GM23338 (cell line): ENCODE measurements at regions not wholly inside any gene's neighbourhood (a gene's known extent, or its start where the extent isn't known, plus 50 kb on each side); places are given as distances from the start of the nearest gene placed in this dataset.

ENCODE experiments used
- ATAC-seq: fragments of 200-7000 bp; cut with Tn5 transposase; 3 replicates; pipeline ENCODE4 v1.9.1; 2020
- DNase-seq: peaks from one replicate; pipeline ENCODE4 v3.0.0-alpha.2; 2015; ENCODE audit warnings: low spot score
- H2AFZ ChIP-seq: fragments of 200-600 bp; sonication (generic); 2 replicates; pipeline ENCODE4 v1.8.0; 2016; ENCODE audit warnings: antibody characterized with exemption, mild to moderate bottlenecking, moderate library complexity
- H3F3A ChIP-seq: fragments of 200-600 bp; sonication (generic); replicated peaks from 2 replicates; pipeline ENCODE4 v1.8.0; 2017; ENCODE audit warnings: antibody characterized with exemption, mixed run types, low read depth
- H3K27ac ChIP-seq: fragments of 200-600 bp; sonication (generic); 2 replicates; pipeline ENCODE4 v1.6.1; 2016; ENCODE audit warnings: low read depth
- H3K27me3 ChIP-seq: fragments of 200-600 bp; sonication (generic); 2 replicates; pipeline ENCODE4 v1.8.0; 2016; ENCODE audit warnings: mild to moderate bottlenecking, mixed run types, moderate library complexity; ENCODE audit not compliant: insufficient read depth
- H3K36me3 ChIP-seq: fragments of 200-600 bp; sonication (generic); 2 replicates; pipeline ENCODE4 v1.8.0; 2016; ENCODE audit warnings: mild to moderate bottlenecking; ENCODE audit not compliant: insufficient read depth
- H3K4me1 ChIP-seq: fragments of 200-600 bp; sonication (generic); 2 replicates; pipeline ENCODE4 v1.8.0; 2016; ENCODE audit warnings: mild to moderate bottlenecking, moderate library complexity; ENCODE audit not compliant: insufficient read depth
- H3K4me2 ChIP-seq: fragments of 200-600 bp; sonication (generic); 2 replicates; pipeline ENCODE4 v1.7.1; 2017; ENCODE audit warnings: mixed run types
- H3K4me3 ChIP-seq: fragments of 200-600 bp; sonication (generic); 2 replicates; pipeline ENCODE4 v1.6.1; 2016; ENCODE audit warnings: mixed run types
- H3K79me2 ChIP-seq: fragments of 200-600 bp; sonication (generic); replicated peaks from 2 replicates; pipeline ENCODE4 v1.8.0; 2017; ENCODE audit warnings: mild to moderate bottlenecking; ENCODE audit not compliant: insufficient read depth
- H3K9me2 ChIP-seq: fragments of 200-600 bp; sonication (generic); 2 replicates; pipeline ENCODE4 v1.8.0; 2017; ENCODE audit not compliant: insufficient read depth
- H4K20me1 ChIP-seq: fragments of 200-600 bp; sonication (generic); replicated peaks from 2 replicates; pipeline ENCODE4 v1.8.0; 2017; ENCODE audit warnings: mild to moderate bottlenecking; ENCODE audit not compliant: insufficient read depth
- H3K27ac Mint-ChIP-seq: 2 replicates; pipeline ENCODE4 v1.8.0; 2020; ENCODE audit warnings: inconsistent platforms, mild to moderate bottlenecking, moderate library complexity, mixed read lengths
- H3K27me3 Mint-ChIP-seq: 3 replicates; pipeline ENCODE4 v1.8.0; 2022; ENCODE audit warnings: low read depth, mild to moderate bottlenecking, moderate library complexity, mixed read lengths, inconsistent platforms; ENCODE audit not compliant: insufficient read depth, poor library complexity
- H3K36me3 Mint-ChIP-seq: 3 replicates; pipeline ENCODE4 v1.8.0; 2021; ENCODE audit warnings: low read depth, mild to moderate bottlenecking, inconsistent platforms, moderate library complexity, mixed read lengths
- H3K4me1 Mint-ChIP-seq: 3 replicates; pipeline ENCODE4 v1.8.0; 2020; ENCODE audit warnings: mild to moderate bottlenecking, inconsistent platforms, mixed read lengths
- H3K4me3 Mint-ChIP-seq: 3 replicates; pipeline ENCODE4 v1.8.0; 2021; ENCODE audit warnings: moderate library complexity, mild to moderate bottlenecking, inconsistent platforms, mixed read lengths
- H3K9me3 Mint-ChIP-seq: 3 replicates; pipeline ENCODE4 v1.8.0; 2020; ENCODE audit warnings: moderate library complexity, mild to moderate bottlenecking, inconsistent platforms, mixed read lengths
- CREB1 ChIP-seq: fragments of 250-450 bp; sonication (Bioruptor Pico); IDR thresholded peaks from 2 replicates; pipeline ENCODE4 v1.5.0; 2020; ENCODE audit warnings: low read depth, mild to moderate bottlenecking, moderate library complexity
- EZH2 ChIP-seq: fragments of 200-600 bp; sonication (generic); IDR thresholded peaks from one replicate; pipeline ENCODE4 v1.8.0; 2017; ENCODE audit warnings: antibody characterized with exemption, mild to moderate bottlenecking, low read depth; ENCODE audit not compliant: unreplicated experiment
- EZH2phosphoT487 ChIP-seq: fragments of 200-600 bp; sonication (generic); IDR thresholded peaks from one replicate; pipeline ENCODE4 v1.8.1; 2018; ENCODE audit warnings: antibody characterized with exemption; ENCODE audit not compliant: unreplicated experiment
- JUNB ChIP-seq: IDR thresholded peaks from one replicate; pipeline ENCODE4 v1.6.1; 2016; ENCODE audit warnings: antibody characterized with exemption; ENCODE audit not compliant: unreplicated experiment
- POLR2AphosphoS5 ChIP-seq: IDR thresholded peaks from 2 replicates; pipeline ENCODE4 v1.6.1; 2016; ENCODE audit warnings: antibody characterized with exemption, low read depth
- STAT1 ChIP-seq: IDR thresholded peaks from one replicate; pipeline ENCODE4 v1.6.1; 2016; ENCODE audit warnings: antibody characterized with exemption; ENCODE audit not compliant: unreplicated experiment
- ZNF114 ChIP-seq: fragments of 250-450 bp; sonication (Bioruptor Pico); IDR thresholded peaks from 2 replicates; pipeline ENCODE4 v1.5.0; 2020; ENCODE audit warnings: mild to moderate bottlenecking, moderate library complexity
- ZNF331 ChIP-seq: fragments of 250-450 bp; sonication (Bioruptor Pico); IDR thresholded peaks from 2 replicates; pipeline ENCODE4 v1.5.0; 2020; ENCODE audit warnings: low read depth, mild to moderate bottlenecking, moderate library complexity
- TF ChIP-seq, protein P1 (sequence below): fragments of 250-450 bp; sonication (Bioruptor Pico); IDR thresholded peaks from 2 replicates; pipeline ENCODE4 v1.5.0; 2020; ENCODE audit warnings: mild to moderate bottlenecking, moderate library complexity
- TF ChIP-seq, protein P2 (sequence below), 2 experiments: fragments of 200-600 bp in 1 of 2; sonication (generic) in 1 of 2; conservative IDR thresholded peaks; 2 replicates each; pipeline versions ENCODE4 v1.5.1 to v1.6.1; 2016 to 2017; ENCODE audit warnings: antibody characterized with exemption in 2 of 2, low read depth in 2 of 2, mild to moderate bottlenecking in 2 of 2, moderate library complexity in 1 of 2
- TF ChIP-seq, protein P3 (sequence below): IDR thresholded peaks from one replicate; pipeline ENCODE4 v1.6.1; 2018; ENCODE audit warnings: antibody characterized with exemption; ENCODE audit not compliant: unreplicated experiment

- no peak overlapping the region for H3K4me2 ChIP-seq
- no peak for DNase-seq
- peaks cover 3% of the 10 kb centered on the region; the same call in 2 of the 3 replicates for H3K4me1 Mint-ChIP-seq
- no peaks in the 10 kb centered on the region for H3K79me2 ChIP-seq
- no peaks in the 10 kb centered on the region for H3K27me3 ChIP-seq
- no peak overlapping the region for H3K4me3 ChIP-seq
- no peaks in the 10 kb centered on the region for H3F3A ChIP-seq
- H3K4me1 ChIP-seq, result no peaks in the 10 kb centered on the region
- H2AFZ ChIP-seq, result no peak overlapping the region
- no peak for ATAC-seq
- peaks cover 2% of the 10 kb centered on the region for H3K27me3 Mint-ChIP-seq
- peaks cover 22% of the 10 kb centered on the region; the same call in 2 of the 3 replicates for H3K9me3 Mint-ChIP-seq
- 0 out of 2 replicates have a peak, but pooled peaks cover 6% of the 10 kb centered on the region for H3K36me3 ChIP-seq
- no peak for TF ChIP-seq EZH2
- TF ChIP-seq JUNB, result no peak
- H3K27ac Mint-ChIP-seq, result no peak overlapping the region
- H3K9me2 ChIP-seq, result peaks cover 17% of the 10 kb centered on the region
- no peak overlapping the region for H3K27ac ChIP-seq
- peaks cover 12% of the 10 kb centered on the region; the same call in 1 of the 3 replicates for H3K36me3 Mint-ChIP-seq
- H4K20me1 ChIP-seq, result no peaks in the 10 kb centered on the region
- H3K4me3 Mint-ChIP-seq, result no peak overlapping the region
Observed at GRCh38 chr1:199766218-199766792, 261.2 kb upstream of the NR5A2 start.

- Mint-ChIP-seq H3K4me3 (no peak overlapping the region), H3K4me1 (no peaks in the 10 kb centered on the region), H3K27me3 (no peaks in the 10 kb centered on the region), H3K27ac (no peak overlapping the region), H3K9me3 (peaks cover 22% of the 10 kb centered on the region; the same call in 2 of the 3 replicates), H3K36me3 (peaks cover 12% of the 10 kb centered on the region; the same call in 1 of the 3 replicates)
- Histone ChIP-seq H2AFZ (no peak overlapping the region), H3K36me3 (0 out of 2 replicates have a peak, but pooled peaks cover 6% of the 10 kb centered on the region), H3K9me2 (peaks cover 17% of the 10 kb centered on the region), H3K27me3 (no peaks in the 10 kb centered on the region), H3K79me2 (no peaks in the 10 kb centered on the region), H4K20me1 (no peaks in the 10 kb centered on the region), H3K27ac (no peak overlapping the region), H3F3A (no peaks in the 10 kb centered on the region), H3K4me2 (no peak overlapping the region), H3K4me3 (no peak overlapping the region), H3K4me1 (no peaks in the 10 kb centered on the region)
- DNase-seq (no peak), ATAC-seq (no peak)
- no peak for TF ChIP-seq ZNF114
- no peak for TF ChIP-seq ZNF331 (CRISPR knock-in tag)
- no peak for TF ChIP-seq STAT1
- TF ChIP-seq EZH2phosphoT487, result no peak
- no peak for TF ChIP-seq POLR2AphosphoS5
- TF ChIP-seq, protein P1, sequence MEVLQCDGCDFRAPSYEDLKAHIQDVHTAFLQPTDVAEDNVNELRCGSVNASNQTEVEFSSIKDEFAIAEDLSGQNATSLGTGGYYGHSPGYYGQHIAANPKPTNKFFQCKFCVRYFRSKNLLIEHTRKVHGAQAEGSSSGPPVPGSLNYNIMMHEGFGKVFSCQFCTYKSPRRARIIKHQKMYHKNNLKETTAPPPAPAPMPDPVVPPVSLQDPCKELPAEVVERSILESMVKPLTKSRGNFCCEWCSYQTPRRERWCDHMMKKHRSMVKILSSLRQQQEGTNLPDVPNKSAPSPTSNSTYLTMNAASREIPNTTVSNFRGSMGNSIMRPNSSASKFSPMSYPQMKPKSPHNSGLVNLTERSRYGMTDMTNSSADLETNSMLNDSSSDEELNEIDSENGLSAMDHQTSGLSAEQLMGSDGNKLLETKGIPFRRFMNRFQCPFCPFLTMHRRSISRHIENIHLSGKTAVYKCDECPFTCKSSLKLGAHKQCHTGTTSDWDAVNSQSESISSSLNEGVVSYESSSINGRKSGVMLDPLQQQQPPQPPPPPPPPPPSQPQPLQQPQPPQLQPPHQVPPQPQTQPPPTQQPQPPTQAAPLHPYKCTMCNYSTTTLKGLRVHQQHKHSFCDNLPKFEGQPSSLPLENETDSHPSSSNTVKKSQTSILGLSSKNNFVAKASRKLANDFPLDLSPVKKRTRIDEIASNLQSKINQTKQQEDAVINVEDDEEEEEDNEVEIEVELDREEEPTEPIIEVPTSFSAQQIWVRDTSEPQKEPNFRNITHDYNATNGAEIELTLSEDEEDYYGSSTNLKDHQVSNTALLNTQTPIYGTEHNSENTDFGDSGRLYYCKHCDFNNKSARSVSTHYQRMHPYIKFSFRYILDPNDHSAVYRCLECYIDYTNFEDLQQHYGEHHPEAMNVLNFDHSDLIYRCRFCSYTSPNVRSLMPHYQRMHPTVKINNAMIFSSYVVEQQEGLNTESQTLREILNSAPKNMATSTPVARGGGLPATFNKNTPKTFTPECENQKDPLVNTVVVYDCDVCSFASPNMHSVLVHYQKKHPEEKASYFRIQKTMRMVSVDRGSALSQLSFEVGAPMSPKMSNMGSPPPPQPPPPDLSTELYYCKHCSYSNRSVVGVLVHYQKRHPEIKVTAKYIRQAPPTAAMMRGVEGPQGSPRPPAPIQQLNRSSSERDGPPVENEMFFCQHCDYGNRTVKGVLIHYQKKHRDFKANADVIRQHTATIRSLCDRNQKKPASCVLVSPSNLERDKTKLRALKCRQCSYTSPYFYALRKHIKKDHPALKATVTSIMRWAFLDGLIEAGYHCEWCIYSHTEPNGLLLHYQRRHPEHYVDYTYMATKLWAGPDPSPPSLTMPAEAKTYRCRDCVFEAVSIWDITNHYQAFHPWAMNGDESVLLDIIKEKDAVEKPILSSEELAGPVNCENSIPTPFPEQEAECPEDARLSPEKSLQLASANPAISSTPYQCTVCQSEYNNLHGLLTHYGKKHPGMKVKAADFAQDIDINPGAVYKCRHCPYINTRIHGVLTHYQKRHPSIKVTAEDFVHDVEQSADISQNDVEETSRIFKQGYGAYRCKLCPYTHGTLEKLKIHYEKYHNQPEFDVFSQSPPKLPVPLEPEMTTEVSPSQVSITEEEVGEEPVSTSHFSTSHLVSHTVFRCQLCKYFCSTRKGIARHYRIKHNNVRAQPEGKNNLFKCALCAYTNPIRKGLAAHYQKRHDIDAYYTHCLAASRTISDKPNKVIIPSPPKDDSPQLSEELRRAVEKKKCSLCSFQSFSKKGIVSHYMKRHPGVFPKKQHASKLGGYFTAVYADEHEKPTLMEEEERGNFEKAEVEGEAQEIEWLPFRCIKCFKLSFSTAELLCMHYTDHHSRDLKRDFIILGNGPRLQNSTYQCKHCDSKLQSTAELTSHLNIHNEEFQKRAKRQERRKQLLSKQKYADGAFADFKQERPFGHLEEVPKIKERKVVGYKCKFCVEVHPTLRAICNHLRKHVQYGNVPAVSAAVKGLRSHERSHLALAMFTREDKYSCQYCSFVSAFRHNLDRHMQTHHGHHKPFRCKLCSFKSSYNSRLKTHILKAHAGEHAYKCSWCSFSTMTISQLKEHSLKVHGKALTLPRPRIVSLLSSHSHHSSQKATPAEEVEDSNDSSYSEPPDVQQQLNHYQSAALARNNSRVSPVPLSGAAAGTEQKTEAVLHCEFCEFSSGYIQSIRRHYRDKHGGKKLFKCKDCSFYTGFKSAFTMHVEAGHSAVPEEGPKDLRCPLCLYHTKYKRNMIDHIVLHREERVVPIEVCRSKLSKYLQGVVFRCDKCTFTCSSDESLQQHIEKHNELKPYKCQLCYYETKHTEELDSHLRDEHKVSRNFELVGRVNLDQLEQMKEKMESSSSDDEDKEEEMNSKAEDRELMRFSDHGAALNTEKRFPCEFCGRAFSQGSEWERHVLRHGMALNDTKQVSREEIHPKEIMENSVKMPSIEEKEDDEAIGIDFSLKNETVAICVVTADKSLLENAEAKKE, result no peak
- TF ChIP-seq CREB1 (CRISPR knock-in tag), result no peak
- TF ChIP-seq, protein P2, sequence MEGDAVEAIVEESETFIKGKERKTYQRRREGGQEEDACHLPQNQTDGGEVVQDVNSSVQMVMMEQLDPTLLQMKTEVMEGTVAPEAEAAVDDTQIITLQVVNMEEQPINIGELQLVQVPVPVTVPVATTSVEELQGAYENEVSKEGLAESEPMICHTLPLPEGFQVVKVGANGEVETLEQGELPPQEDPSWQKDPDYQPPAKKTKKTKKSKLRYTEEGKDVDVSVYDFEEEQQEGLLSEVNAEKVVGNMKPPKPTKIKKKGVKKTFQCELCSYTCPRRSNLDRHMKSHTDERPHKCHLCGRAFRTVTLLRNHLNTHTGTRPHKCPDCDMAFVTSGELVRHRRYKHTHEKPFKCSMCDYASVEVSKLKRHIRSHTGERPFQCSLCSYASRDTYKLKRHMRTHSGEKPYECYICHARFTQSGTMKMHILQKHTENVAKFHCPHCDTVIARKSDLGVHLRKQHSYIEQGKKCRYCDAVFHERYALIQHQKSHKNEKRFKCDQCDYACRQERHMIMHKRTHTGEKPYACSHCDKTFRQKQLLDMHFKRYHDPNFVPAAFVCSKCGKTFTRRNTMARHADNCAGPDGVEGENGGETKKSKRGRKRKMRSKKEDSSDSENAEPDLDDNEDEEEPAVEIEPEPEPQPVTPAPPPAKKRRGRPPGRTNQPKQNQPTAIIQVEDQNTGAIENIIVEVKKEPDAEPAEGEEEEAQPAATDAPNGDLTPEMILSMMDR (conservative IDR thresholded peaks at IDR 0.05; ENCODE audit: low read depth in 2 of 2), result no peak
- TF ChIP-seq, protein P3, sequence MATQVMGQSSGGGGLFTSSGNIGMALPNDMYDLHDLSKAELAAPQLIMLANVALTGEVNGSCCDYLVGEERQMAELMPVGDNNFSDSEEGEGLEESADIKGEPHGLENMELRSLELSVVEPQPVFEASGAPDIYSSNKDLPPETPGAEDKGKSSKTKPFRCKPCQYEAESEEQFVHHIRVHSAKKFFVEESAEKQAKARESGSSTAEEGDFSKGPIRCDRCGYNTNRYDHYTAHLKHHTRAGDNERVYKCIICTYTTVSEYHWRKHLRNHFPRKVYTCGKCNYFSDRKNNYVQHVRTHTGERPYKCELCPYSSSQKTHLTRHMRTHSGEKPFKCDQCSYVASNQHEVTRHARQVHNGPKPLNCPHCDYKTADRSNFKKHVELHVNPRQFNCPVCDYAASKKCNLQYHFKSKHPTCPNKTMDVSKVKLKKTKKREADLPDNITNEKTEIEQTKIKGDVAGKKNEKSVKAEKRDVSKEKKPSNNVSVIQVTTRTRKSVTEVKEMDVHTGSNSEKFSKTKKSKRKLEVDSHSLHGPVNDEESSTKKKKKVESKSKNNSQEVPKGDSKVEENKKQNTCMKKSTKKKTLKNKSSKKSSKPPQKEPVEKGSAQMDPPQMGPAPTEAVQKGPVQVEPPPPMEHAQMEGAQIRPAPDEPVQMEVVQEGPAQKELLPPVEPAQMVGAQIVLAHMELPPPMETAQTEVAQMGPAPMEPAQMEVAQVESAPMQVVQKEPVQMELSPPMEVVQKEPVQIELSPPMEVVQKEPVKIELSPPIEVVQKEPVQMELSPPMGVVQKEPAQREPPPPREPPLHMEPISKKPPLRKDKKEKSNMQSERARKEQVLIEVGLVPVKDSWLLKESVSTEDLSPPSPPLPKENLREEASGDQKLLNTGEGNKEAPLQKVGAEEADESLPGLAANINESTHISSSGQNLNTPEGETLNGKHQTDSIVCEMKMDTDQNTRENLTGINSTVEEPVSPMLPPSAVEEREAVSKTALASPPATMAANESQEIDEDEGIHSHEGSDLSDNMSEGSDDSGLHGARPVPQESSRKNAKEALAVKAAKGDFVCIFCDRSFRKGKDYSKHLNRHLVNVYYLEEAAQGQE, result no peak
Observed at GRCh38 chr1:199767700-199768099, 259.8 kb upstream of the NR5A2 start.
